PC-3 (cell line): ENCODE measurements at regions not wholly inside any gene's neighbourhood (a gene's known extent, or its start where the extent isn't known, plus 50 kb on each side); places are given as distances from the start of the nearest gene placed in this dataset.

Source experiments
- ATAC-seq: fragments of 200-7000 bp; cut with Tn5 transposase; 2 replicates; pipeline ENCODE4 v1.9.1; 2020; ENCODE audit warnings: mild to moderate bottlenecking, moderate library complexity
- BruUV-seq: library from RNA; stranded (reverse); fragments of 400-500 nt; replicated peaks from 2 replicates; lab custom pipeline; 2021; lab: Mats Ljungman, UMichigan
- CTCF ChIA-PET: fragments of 300-600 bp; sonication (Branson Sonifier 250); formaldehyde crosslinking; loops from one replicate; lab custom pipeline; 2022; ENCODE audit warnings: antibody characterized with exemption; lab: Charles Lee
- POLR2A ChIA-PET: fragments of 300-600 bp; sonication (Branson Sonifier 250); formaldehyde crosslinking; loops from one replicate; lab custom pipeline; 2022; ENCODE audit warnings: antibody characterized with exemption; ENCODE audit not compliant: unreplicated experiment; lab: Charles Lee
- DNase-seq: peaks from one replicate; pipeline ENCODE4 v3.0.0-alpha.2; 2015
- H2AFZ ChIP-seq: fragments of 300-600 bp; sonication (generic); 2 replicates; pipeline ENCODE4 v1.6.0; 2016; ENCODE audit warnings: antibody characterized with exemption, low read length
- H3F3A ChIP-seq: fragments of 300-600 bp; sonication (generic); one replicate; pipeline ENCODE4 v1.6.0; 2017; ENCODE audit warnings: antibody characterized with exemption, low read length, control low read depth, mild to moderate bottlenecking; ENCODE audit not compliant: unreplicated experiment
- H3K27ac ChIP-seq: fragments of 300-600 bp; sonication (generic); 2 replicates; pipeline ENCODE4 v1.5.1; 2016; ENCODE audit warnings: mild to moderate bottlenecking, low read length
- H3K27me3 ChIP-seq: fragments of 300-600 bp; sonication (generic); 2 replicates; pipeline ENCODE4 v1.6.1; 2016; ENCODE audit warnings: low read length, mixed read lengths
- H3K36me3 ChIP-seq: fragments of 300-600 bp; sonication (generic); 2 replicates; pipeline ENCODE4 v1.6.1; 2016; ENCODE audit warnings: low read depth, mixed run types, low read length, mixed read lengths
- H3K4me1 ChIP-seq: fragments of 300-600 bp; sonication (generic); 2 replicates; pipeline ENCODE4 v1.5.1; 2016; ENCODE audit warnings: low read length; ENCODE audit not compliant: insufficient read depth
- H3K4me2 ChIP-seq: fragments of 300-600 bp; sonication (generic); 2 replicates; pipeline ENCODE4 v1.6.0; 2016; ENCODE audit warnings: low read length
- H3K4me3 ChIP-seq: fragments of 300-600 bp; sonication (generic); 2 replicates; pipeline ENCODE4 v1.5.1; 2016; ENCODE audit warnings: mild to moderate bottlenecking, low read length, mixed read lengths
- H3K79me2 ChIP-seq: fragments of 300-600 bp; sonication (generic); 2 replicates; pipeline ENCODE4 v1.6.1; 2017; ENCODE audit warnings: low read length, mixed read lengths
- H3K9ac ChIP-seq: fragments of 300-600 bp; sonication (generic); 2 replicates; pipeline ENCODE4 v1.6.0; 2016; ENCODE audit warnings: mild to moderate bottlenecking, low read length
- H3K9me2 ChIP-seq: fragments of 300-600 bp; sonication (generic); replicated peaks from 2 replicates; pipeline ENCODE4 v1.6.1; 2016; ENCODE audit warnings: mixed run types, low read length, mixed read lengths
- H3K9me3 ChIP-seq: fragments of 300-600 bp; sonication (generic); 2 replicates; pipeline ENCODE4 v1.6.1; 2016; ENCODE audit warnings: low read length, mixed read lengths
- H4K20me1 ChIP-seq: fragments of 300-600 bp; sonication (generic); 2 replicates; pipeline ENCODE4 v1.6.1; 2016; ENCODE audit warnings: low read length, mixed read lengths
- EZH2 ChIP-seq: fragments of 300-600 bp; sonication (generic); IDR thresholded peaks from one replicate; pipeline ENCODE4 v1.6.1; 2017; ENCODE audit warnings: antibody characterized with exemption, mild to moderate bottlenecking, low read length; ENCODE audit not compliant: unreplicated experiment
- EZH2phosphoT487 ChIP-seq: fragments of 300-600 bp; sonication (generic); IDR thresholded peaks from 2 replicates; pipeline ENCODE4 v1.6.1; 2018; ENCODE audit warnings: mild to moderate bottlenecking, antibody characterized with exemption, low read length, borderline replicate concordance
- intact Hi-C: fragments of 100-400 bp; cut with micrococcal nuclease; formaldehyde crosslinking; loops from 2 replicates; pipeline ENCODE4 v1.9.0; 2023
- TF ChIP-seq, protein P1 (sequence below): fragments of 300-600 bp; sonication (generic); conservative IDR thresholded peaks from 2 replicates; pipeline ENCODE4 v1.5.1; 2017; ENCODE audit warnings: antibody characterized with exemption, low read depth, mild to moderate bottlenecking, low read length

DNA sequence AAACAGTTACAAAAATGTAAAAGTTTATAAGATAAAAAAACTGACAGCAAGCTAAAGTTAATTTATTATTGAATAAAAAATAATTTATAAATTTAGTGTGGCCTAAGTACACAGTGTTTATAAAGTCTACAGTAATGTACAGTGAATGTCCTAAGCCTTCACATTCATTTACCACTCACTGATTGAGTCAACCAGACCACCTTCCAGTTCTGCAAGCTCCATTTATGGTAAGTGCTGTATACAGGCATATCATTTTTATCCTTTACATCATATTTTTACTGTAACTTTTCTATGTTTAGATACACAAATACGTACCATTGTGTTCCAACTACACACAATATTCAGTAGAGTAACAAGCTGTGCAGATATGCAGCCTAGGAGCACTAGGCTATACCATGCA, 184.2 kb upstream of the LRATD1 start:
- POLR2A ChIA-PET, result no interaction called here

DNA sequence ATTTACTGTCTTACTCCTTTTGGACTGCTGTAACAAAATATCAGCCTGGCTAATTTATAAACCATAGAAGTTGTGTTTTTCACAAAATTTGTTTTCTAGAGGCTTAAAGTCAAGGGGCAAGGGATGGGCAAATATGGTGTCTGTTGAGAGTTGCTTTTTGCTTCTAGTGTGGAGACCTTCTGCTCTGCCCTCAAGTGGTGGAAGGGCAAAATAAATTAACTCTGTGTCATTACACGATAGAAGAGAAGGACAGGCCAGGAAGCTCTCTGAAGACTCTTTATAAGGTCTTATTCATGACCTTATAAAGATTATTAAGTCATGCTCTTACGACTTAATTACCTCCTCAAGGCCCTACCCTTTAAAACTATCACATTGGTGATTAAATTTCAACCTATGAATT, 181.2 kb upstream of the LRATD1 start:
- intact Hi-C loops, result no loop called here
- H3K27ac ChIP-seq, result no peak overlapping the region
- H3K9me3 ChIP-seq, result peaks cover 3% of the 10 kb centered on the region
- no peak for TF ChIP-seq EZH2phosphoT487
- TF ChIP-seq EZH2, result no peak
- TF ChIP-seq, protein P1, sequence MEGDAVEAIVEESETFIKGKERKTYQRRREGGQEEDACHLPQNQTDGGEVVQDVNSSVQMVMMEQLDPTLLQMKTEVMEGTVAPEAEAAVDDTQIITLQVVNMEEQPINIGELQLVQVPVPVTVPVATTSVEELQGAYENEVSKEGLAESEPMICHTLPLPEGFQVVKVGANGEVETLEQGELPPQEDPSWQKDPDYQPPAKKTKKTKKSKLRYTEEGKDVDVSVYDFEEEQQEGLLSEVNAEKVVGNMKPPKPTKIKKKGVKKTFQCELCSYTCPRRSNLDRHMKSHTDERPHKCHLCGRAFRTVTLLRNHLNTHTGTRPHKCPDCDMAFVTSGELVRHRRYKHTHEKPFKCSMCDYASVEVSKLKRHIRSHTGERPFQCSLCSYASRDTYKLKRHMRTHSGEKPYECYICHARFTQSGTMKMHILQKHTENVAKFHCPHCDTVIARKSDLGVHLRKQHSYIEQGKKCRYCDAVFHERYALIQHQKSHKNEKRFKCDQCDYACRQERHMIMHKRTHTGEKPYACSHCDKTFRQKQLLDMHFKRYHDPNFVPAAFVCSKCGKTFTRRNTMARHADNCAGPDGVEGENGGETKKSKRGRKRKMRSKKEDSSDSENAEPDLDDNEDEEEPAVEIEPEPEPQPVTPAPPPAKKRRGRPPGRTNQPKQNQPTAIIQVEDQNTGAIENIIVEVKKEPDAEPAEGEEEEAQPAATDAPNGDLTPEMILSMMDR, result peak; percentile 44
- no peak overlapping the region for H3K4me2 ChIP-seq
- ChIA-PET POLR2A (no interaction called here), CTCF (no interaction called here)
- H3K27me3 ChIP-seq, result no peaks in the 10 kb centered on the region
- H3K4me1 ChIP-seq, result no peaks in the 10 kb centered on the region
- H2AFZ ChIP-seq, result no peak overlapping the region
- no peaks in the 10 kb centered on the region for H3K36me3 ChIP-seq
- H3K9me2 ChIP-seq, result no peaks in the 10 kb centered on the region
- no peaks in the 10 kb centered on the region for H3F3A ChIP-seq
- no peaks in the 10 kb centered on the region for H4K20me1 ChIP-seq
- DNase-seq, result peak; percentile 9
- no peak for ATAC-seq
- no peak overlapping the region for H3K9ac ChIP-seq
- no TSS peak for BruUV-seq
- no peak overlapping the region for H3K4me3 ChIP-seq
- H3K79me2 ChIP-seq, result no peaks in the 10 kb centered on the region

More for the DNA sequence above, 184.2 kb upstream of the LRATD1 start:
- BruUV-seq, result no TSS peak
- CTCF ChIA-PET, result no interaction called here
- no peaks in the 10 kb centered on the region for H3K4me1 ChIP-seq
- H3K27ac ChIP-seq, result no peak overlapping the region
- no peak overlapping the region for H3K4me2 ChIP-seq
- DNase-seq, result no peak
- no peaks in the 10 kb centered on the region for H3K9me2 ChIP-seq
- H3K9ac ChIP-seq, result no peak overlapping the region
- no peak overlapping the region for H3K4me3 ChIP-seq
- no peaks in the 10 kb centered on the region for H3F3A ChIP-seq
- H3K36me3 ChIP-seq, result peaks cover 3% of the 10 kb centered on the region; the same call in 1 of the 2 replicates
- H3K27me3 ChIP-seq, result no peaks in the 10 kb centered on the region
- peaks cover 17% of the 10 kb centered on the region for H3K9me3 ChIP-seq
- H4K20me1 ChIP-seq, result no peaks in the 10 kb centered on the region
- no peak for ATAC-seq
- TF ChIP-seq EZH2phosphoT487 (no peak), EZH2 (no peak)
- TF ChIP-seq, protein P1, result no peak
- intact Hi-C loops, result no loop called here
- H2AFZ ChIP-seq, result no peak overlapping the region
- H3K79me2 ChIP-seq, result no peaks in the 10 kb centered on the region

DNA sequence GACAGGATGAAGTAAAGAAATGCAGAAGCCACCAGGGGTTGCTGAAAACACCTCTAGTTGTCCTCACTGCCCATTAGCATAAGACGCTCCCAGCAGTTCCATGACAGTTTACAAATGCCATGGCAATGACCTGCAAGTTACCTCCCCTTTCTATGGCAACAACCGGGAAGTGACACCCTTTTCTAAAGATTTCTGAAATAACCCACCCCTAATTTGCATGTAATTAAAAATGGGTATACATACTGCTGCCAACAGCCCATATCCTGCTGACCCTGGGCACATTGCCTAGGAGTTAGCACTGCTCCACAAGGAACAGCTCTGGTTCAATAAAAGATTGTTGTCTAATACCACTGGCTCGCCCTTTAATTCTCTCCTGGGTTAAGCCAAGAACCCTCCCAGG, 178.3 kb upstream of the LRATD1 start:
- ATAC-seq, result no peak
- no TSS peak for BruUV-seq

More for the DNA sequence above, 178.3 kb upstream of the LRATD1 start:
- no peaks in the 10 kb centered on the region for H3K4me1 ChIP-seq
- no peak overlapping the region for H3K9ac ChIP-seq
- no peak overlapping the region for H2AFZ ChIP-seq
- DNase-seq, result no peak
- H4K20me1 ChIP-seq, result no peaks in the 10 kb centered on the region
- no peak overlapping the region for H3K27ac ChIP-seq
- H3K27me3 ChIP-seq, result no peaks in the 10 kb centered on the region
- peaks cover 7% of the 10 kb centered on the region; the same call in 1 of the 2 replicates for H3K36me3 ChIP-seq
- H3K4me3 ChIP-seq, result no peak overlapping the region
- no peaks in the 10 kb centered on the region for H3K79me2 ChIP-seq
- intact Hi-C loops, result no loop called here
- no peaks in the 10 kb centered on the region for H3K9me2 ChIP-seq
- CTCF ChIA-PET, result no interaction called here
- H3K4me2 ChIP-seq, result no peak overlapping the region
- POLR2A ChIA-PET, result no interaction called here
- no peaks in the 10 kb centered on the region for H3F3A ChIP-seq
- TF ChIP-seq EZH2, result no peak
- TF ChIP-seq EZH2phosphoT487, result no peak
- TF ChIP-seq, protein P1, result no peak
- H3K9me3 ChIP-seq, result peaks cover 21% of the 10 kb centered on the region; the same call in 1 of the 2 replicates
